ENCODE measurements at regions not wholly inside any gene's neighbourhood (a gene's known extent, or its start where the extent isn't known, plus 50 kb on each side); places are given as distances from the start of the nearest gene placed in this dataset.

DNA sequence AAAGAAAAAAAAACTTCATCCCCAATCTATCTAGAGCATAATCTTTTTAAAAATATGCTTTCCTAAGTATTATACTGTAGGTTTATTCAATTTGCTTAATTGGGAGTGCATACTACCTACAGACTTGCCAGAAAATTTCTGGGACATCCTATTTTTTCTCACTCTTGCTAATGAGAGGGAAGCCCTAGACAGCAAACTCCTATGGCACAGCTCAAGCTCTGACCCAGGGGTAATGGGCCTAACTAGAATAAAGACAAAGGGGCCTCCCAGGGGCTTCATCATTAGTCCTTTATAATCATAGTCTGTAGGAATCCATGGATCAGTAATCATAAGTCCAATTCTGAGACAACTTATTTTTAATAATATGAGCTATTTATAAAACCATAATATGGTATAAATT, 142.6 kb upstream of the ITGA4 start:
- H3K9me3 ChIP-seq (ENCODE audit: insufficient read depth, low read length, severe bottlenecking), result no peaks in the 10 kb centered on the region
- H3K27ac ChIP-seq (ENCODE audit: low read length), result peak overlapping the region; percentile 71
- no peaks in the 10 kb centered on the region for H4K20me1 ChIP-seq (ENCODE audit: insufficient read depth, low read length)
- peak; percentile 53 for ATAC-seq (ENCODE audit: insufficient read depth, low read depth)
- no peak overlapping the region for H3K4me3 ChIP-seq (ENCODE audit: low read depth in 1 of 2, low read length in 2 of 2)
- peak overlapping the region; percentile 30; the same call in 1 of the 2 replicates for H3K9ac ChIP-seq (ENCODE audit: low read depth, low read length)
- peaks cover 8% of the 10 kb centered on the region for H3K79me2 ChIP-seq (ENCODE audit: insufficient read depth, low read length)
- 0 out of 2 replicates have a peak overlapping the region, but pooled peaks have one; percentile 5 for H2AFZ ChIP-seq (ENCODE audit: low read depth, low read length)
- no peaks in the 10 kb centered on the region for H3K27me3 ChIP-seq (ENCODE audit: insufficient read depth, low read length, poor library complexity)
- H3K36me3 ChIP-seq (ENCODE audit: insufficient read depth, low read length), result no peaks in the 10 kb centered on the region
- TF ChIP-seq CTCF (IDR thresholded peaks at IDR 0.05; ENCODE audit: borderline replicate concordance, extremely low read depth, low read length, poor library complexity, severe bottlenecking) (no peak), EZH2 (IDR thresholded peaks at IDR 0.05; ENCODE audit: borderline replicate concordance, low read depth, low read length, severe bottlenecking) (no peak)
- H3K4me2 ChIP-seq (ENCODE audit: insufficient read depth, low read length), result peak overlapping the region; percentile 41
- no peak for DNase-seq
- peaks cover 57% of the 10 kb centered on the region for H3K4me1 ChIP-seq (ENCODE audit: insufficient read depth, low read length)

GRCh38 chr2:181317511-181317910, 139.7 kb upstream of the ITGA4 start:
- H3K27ac ChIP-seq (ENCODE audit: low read length), result no peak overlapping the region
- no peaks in the 10 kb centered on the region for H3K27me3 ChIP-seq (ENCODE audit: insufficient read depth, low read length, poor library complexity)
- no peak overlapping the region for H3K4me2 ChIP-seq (ENCODE audit: insufficient read depth, low read length)
- DNase-seq (no peak), ATAC-seq (ENCODE audit: insufficient read depth, low read depth) (no peak)
- no peaks in the 10 kb centered on the region for H4K20me1 ChIP-seq (ENCODE audit: insufficient read depth, low read length)
- no peak overlapping the region for H2AFZ ChIP-seq (ENCODE audit: low read depth, low read length)
- no peaks in the 10 kb centered on the region for H3K9me3 ChIP-seq (ENCODE audit: insufficient read depth, low read length, severe bottlenecking)
- H3K4me3 ChIP-seq (ENCODE audit: low read depth in 1 of 2, low read length in 2 of 2), result no peak overlapping the region
- H3K36me3 ChIP-seq (ENCODE audit: insufficient read depth, low read length), result no peaks in the 10 kb centered on the region
- H3K4me1 ChIP-seq (ENCODE audit: insufficient read depth, low read length), result peaks cover 29% of the 10 kb centered on the region
- no peaks in the 10 kb centered on the region for H3K79me2 ChIP-seq (ENCODE audit: insufficient read depth, low read length)
- TF ChIP-seq EZH2 (IDR thresholded peaks at IDR 0.05; ENCODE audit: borderline replicate concordance, low read depth, low read length, severe bottlenecking) (no peak), CTCF (IDR thresholded peaks at IDR 0.05; ENCODE audit: borderline replicate concordance, extremely low read depth, low read length, poor library complexity, severe bottlenecking) (no peak)
- H3K9ac ChIP-seq (ENCODE audit: low read depth, low read length), result no peak overlapping the region

- no peak overlapping the region for H2AFZ ChIP-seq (ENCODE audit: low read depth, low read length)
- H3K4me3 ChIP-seq (ENCODE audit: low read depth in 1 of 2, low read length in 2 of 2), result no peak overlapping the region
Measured at GRCh38 chr2:181318504-181319280, 138.5 kb upstream of the ITGA4 start.

DNA sequence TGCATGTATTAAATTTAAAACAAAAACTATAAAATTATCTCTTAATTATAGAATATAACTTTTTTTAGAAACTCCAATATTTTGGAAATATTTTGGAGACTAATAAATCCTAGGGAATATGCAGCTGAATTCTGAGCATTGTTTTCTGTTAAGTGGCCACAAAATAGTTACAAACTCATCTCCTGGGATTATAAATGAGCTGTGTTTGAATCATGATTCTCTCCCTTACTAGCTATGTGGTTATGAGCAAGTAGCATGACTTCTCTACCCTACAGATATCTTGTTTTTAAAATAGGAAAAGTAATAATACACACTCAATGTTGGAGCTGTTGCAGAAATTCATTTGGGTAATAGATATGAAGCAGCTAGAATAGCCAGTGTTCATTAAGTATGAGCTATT, 137.9 kb upstream of the ITGA4 start:
- Histone ChIP-seq H2AFZ (ENCODE audit: low read depth, low read length) (no peak overlapping the region), H3K36me3 (ENCODE audit: insufficient read depth, low read length) (no peaks in the 10 kb centered on the region), H3K27me3 (ENCODE audit: insufficient read depth, low read length, poor library complexity) (no peaks in the 10 kb centered on the region), H4K20me1 (ENCODE audit: insufficient read depth, low read length) (no peaks in the 10 kb centered on the region), H3K27ac (ENCODE audit: low read length) (no peak overlapping the region), H3K9ac (ENCODE audit: low read depth, low read length) (no peak overlapping the region), H3K4me1 (ENCODE audit: insufficient read depth, low read length) (peaks cover 11% of the 10 kb centered on the region), H3K4me3 (ENCODE audit: low read depth in 1 of 2, low read length in 2 of 2) (no peak overlapping the region), H3K9me3 (ENCODE audit: insufficient read depth, low read length, severe bottlenecking) (no peaks in the 10 kb centered on the region), H3K79me2 (ENCODE audit: insufficient read depth, low read length) (no peaks in the 10 kb centered on the region), H3K4me2 (ENCODE audit: insufficient read depth, low read length) (no peak overlapping the region)
- DNase-seq (no peak), ATAC-seq (ENCODE audit: insufficient read depth, low read depth) (no peak)
- no peak for TF ChIP-seq CTCF (IDR thresholded peaks at IDR 0.05; ENCODE audit: borderline replicate concordance, extremely low read depth, low read length, poor library complexity, severe bottlenecking)
- TF ChIP-seq EZH2 (IDR thresholded peaks at IDR 0.05; ENCODE audit: borderline replicate concordance, low read depth, low read length, severe bottlenecking), result no peak

More at GRCh38 chr2:181318504-181319280, 138.5 kb upstream of the ITGA4 start:
- no peak for TF ChIP-seq EZH2 (IDR thresholded peaks at IDR 0.05; ENCODE audit: borderline replicate concordance, low read depth, low read length, severe bottlenecking)
- no peaks in the 10 kb centered on the region for H4K20me1 ChIP-seq (ENCODE audit: insufficient read depth, low read length)
- H3K27me3 ChIP-seq (ENCODE audit: insufficient read depth, low read length, poor library complexity), result no peaks in the 10 kb centered on the region
- H3K4me1 ChIP-seq (ENCODE audit: insufficient read depth, low read length), result peaks cover 17% of the 10 kb centered on the region
- no peak for ATAC-seq (ENCODE audit: insufficient read depth, low read depth)
- H3K4me2 ChIP-seq (ENCODE audit: insufficient read depth, low read length), result no peak overlapping the region
- H3K79me2 ChIP-seq (ENCODE audit: insufficient read depth, low read length), result no peaks in the 10 kb centered on the region
- H3K36me3 ChIP-seq (ENCODE audit: insufficient read depth, low read length), result no peaks in the 10 kb centered on the region
- H3K9ac ChIP-seq (ENCODE audit: low read depth, low read length), result no peak overlapping the region
- no peak for DNase-seq
- no peaks in the 10 kb centered on the region for H3K9me3 ChIP-seq (ENCODE audit: insufficient read depth, low read length, severe bottlenecking)
- H3K27ac ChIP-seq (ENCODE audit: low read length), result no peak overlapping the region
